KOPT-K1 (cell line): ENCODE measurements at regions not wholly inside any gene's neighbourhood (a gene's known extent, or its start where the extent isn't known, plus 50 kb on each side); places are given as distances from the start of the nearest gene placed in this dataset.

Source experiments
- H3K27ac ChIP-seq: fragments of 200-600 bp; sonication (generic); 2 replicates; pipeline ENCODE4 v1.5.1; 2016; ENCODE audit warnings: antibody characterized with exemption, mild to moderate bottlenecking, low read depth, low read length; ENCODE audit not compliant: poor library complexity, severe bottlenecking
- H3K36me3 ChIP-seq: fragments of 200-600 bp; sonication (generic); 2 replicates; pipeline ENCODE4 v1.5.1; 2017; ENCODE audit warnings: antibody characterized with exemption, mild to moderate bottlenecking, low read length, moderate library complexity; ENCODE audit not compliant: insufficient read depth
- H3K9me3 ChIP-seq: fragments of 200-600 bp; sonication (generic); 2 replicates; pipeline ENCODE4 v1.5.1; 2017; ENCODE audit warnings: antibody characterized with exemption, low read length, mild to moderate bottlenecking; ENCODE audit not compliant: insufficient read depth, poor library complexity, severe bottlenecking

- H3K9me3 ChIP-seq = no peaks in the 10 kb centered on the region
- no peaks in the 10 kb centered on the region for H3K36me3 ChIP-seq
Observed at GRCh38 chr12:131521326-131521725, 189.6 kb upstream of the SFSWAP start.

GRCh38 chr12:131525795-131526508, 184.9 kb upstream of the SFSWAP start:
- Histone ChIP-seq H3K36me3 (no peaks in the 10 kb centered on the region), H3K9me3 (no peaks in the 10 kb centered on the region), H3K27ac (no peak overlapping the region)

More at GRCh38 chr12:131521326-131521725, 189.6 kb upstream of the SFSWAP start:
- no peak overlapping the region for H3K27ac ChIP-seq

- H3K27ac ChIP-seq = no peak overlapping the region
- no peaks in the 10 kb centered on the region for H3K9me3 ChIP-seq
- no peaks in the 10 kb centered on the region for H3K36me3 ChIP-seq
Observed at GRCh38 chr12:131527092-131527491, 183.8 kb upstream of the SFSWAP start.

GRCh38 chr12:131527736-131528135, 183.2 kb upstream of the SFSWAP start:
- Histone ChIP-seq H3K27ac (no peak overlapping the region), H3K36me3 (no peaks in the 10 kb centered on the region), H3K9me3 (no peaks in the 10 kb centered on the region)

GRCh38 chr12:131528144-131528543, 182.7 kb upstream of the SFSWAP start:
- Histone ChIP-seq H3K9me3 (no peaks in the 10 kb centered on the region), H3K36me3 (no peaks in the 10 kb centered on the region), H3K27ac (no peak overlapping the region)

- Histone ChIP-seq H3K27ac (no peak overlapping the region), H3K9me3 (no peaks in the 10 kb centered on the region), H3K36me3 (no peaks in the 10 kb centered on the region)
Observed at GRCh38 chr12:131528667-131529066, 182.2 kb upstream of the SFSWAP start.

GRCh38 chr12:131529196-131530040, 181.5 kb upstream of the SFSWAP start:
- H3K9me3 ChIP-seq = no peaks in the 10 kb centered on the region
- H3K27ac ChIP-seq = no peak overlapping the region
- no peaks in the 10 kb centered on the region for H3K36me3 ChIP-seq

GRCh38 chr12:131530041-131530332, 180.9 kb upstream of the SFSWAP start:
- no peaks in the 10 kb centered on the region for H3K36me3 ChIP-seq
- no peaks in the 10 kb centered on the region for H3K9me3 ChIP-seq
- H3K27ac ChIP-seq = no peak overlapping the region

GRCh38 chr12:131530422-131530821, 180.5 kb upstream of the SFSWAP start:
- Histone ChIP-seq H3K9me3 (no peaks in the 10 kb centered on the region), H3K36me3 (no peaks in the 10 kb centered on the region), H3K27ac (no peak overlapping the region)

- no peaks in the 10 kb centered on the region for H3K36me3 ChIP-seq
- H3K9me3 ChIP-seq = no peaks in the 10 kb centered on the region
- no peak overlapping the region for H3K27ac ChIP-seq
Observed at GRCh38 chr12:131533139-131533538, 177.8 kb upstream of the SFSWAP start.

- no peaks in the 10 kb centered on the region for H3K36me3 ChIP-seq
- H3K9me3 ChIP-seq = no peaks in the 10 kb centered on the region
- H3K27ac ChIP-seq = no peak overlapping the region
Observed at GRCh38 chr12:131535779-131536178, 175.1 kb upstream of the SFSWAP start.

- Histone ChIP-seq H3K9me3 (no peaks in the 10 kb centered on the region), H3K36me3 (no peaks in the 10 kb centered on the region), H3K27ac (no peak overlapping the region)
Observed at GRCh38 chr12:131536337-131536736, 174.6 kb upstream of the SFSWAP start.

GRCh38 chr12:131536766-131537165, 174.1 kb upstream of the SFSWAP start:
- H3K36me3 ChIP-seq = no peaks in the 10 kb centered on the region
- H3K9me3 ChIP-seq = no peaks in the 10 kb centered on the region
- no peak overlapping the region for H3K27ac ChIP-seq

- no peak overlapping the region for H3K27ac ChIP-seq
- no peaks in the 10 kb centered on the region for H3K36me3 ChIP-seq
- H3K9me3 ChIP-seq = no peaks in the 10 kb centered on the region
Observed at GRCh38 chr12:131537267-131537958, 173.5 kb upstream of the SFSWAP start.

- no peaks in the 10 kb centered on the region for H3K9me3 ChIP-seq
- no peaks in the 10 kb centered on the region for H3K36me3 ChIP-seq
- no peak overlapping the region for H3K27ac ChIP-seq
Observed at GRCh38 chr12:131539381-131539780, 171.5 kb upstream of the SFSWAP start.
